ENCODE measurements at regions not wholly inside any gene's neighbourhood (a gene's known extent, or its start where the extent isn't known, plus 50 kb on each side); places are given as distances from the start of the nearest gene placed in this dataset.

DNA sequence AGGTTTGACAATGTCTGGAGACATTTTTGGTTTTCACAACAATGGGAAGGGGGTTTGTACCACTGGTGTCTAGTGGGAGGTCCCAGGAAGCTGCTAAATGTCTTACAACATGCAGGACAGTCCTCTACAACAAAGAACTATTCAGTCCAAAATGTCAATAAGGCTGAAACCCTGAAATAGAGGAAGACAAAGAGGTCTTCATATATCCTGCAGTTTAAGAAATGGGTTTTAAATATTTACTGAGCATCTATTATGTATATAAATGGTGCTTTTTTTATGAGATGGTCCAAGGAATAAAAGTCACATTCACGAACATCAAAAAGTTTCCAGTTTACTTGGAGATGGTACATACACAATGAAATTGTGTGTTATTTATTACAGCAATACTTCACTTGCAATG lies 107.3 kb downstream of the AKAP11 start:
- TF ChIP-seq, protein P1, sequence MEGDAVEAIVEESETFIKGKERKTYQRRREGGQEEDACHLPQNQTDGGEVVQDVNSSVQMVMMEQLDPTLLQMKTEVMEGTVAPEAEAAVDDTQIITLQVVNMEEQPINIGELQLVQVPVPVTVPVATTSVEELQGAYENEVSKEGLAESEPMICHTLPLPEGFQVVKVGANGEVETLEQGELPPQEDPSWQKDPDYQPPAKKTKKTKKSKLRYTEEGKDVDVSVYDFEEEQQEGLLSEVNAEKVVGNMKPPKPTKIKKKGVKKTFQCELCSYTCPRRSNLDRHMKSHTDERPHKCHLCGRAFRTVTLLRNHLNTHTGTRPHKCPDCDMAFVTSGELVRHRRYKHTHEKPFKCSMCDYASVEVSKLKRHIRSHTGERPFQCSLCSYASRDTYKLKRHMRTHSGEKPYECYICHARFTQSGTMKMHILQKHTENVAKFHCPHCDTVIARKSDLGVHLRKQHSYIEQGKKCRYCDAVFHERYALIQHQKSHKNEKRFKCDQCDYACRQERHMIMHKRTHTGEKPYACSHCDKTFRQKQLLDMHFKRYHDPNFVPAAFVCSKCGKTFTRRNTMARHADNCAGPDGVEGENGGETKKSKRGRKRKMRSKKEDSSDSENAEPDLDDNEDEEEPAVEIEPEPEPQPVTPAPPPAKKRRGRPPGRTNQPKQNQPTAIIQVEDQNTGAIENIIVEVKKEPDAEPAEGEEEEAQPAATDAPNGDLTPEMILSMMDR (conservative IDR thresholded peaks at IDR 0.05): no peak
- no peak for TF ChIP-seq EZH2 (IDR thresholded peaks at IDR 0.05; ENCODE audit: low read depth)
